ENCODE measurements at regions not wholly inside any gene's neighbourhood (a gene's known extent, or its start where the extent isn't known, plus 50 kb on each side); places are given as distances from the start of the nearest gene placed in this dataset.
"Not testable (repeated sequence)": the region's sequence is repeated elsewhere in the genome, so short reads cannot be mapped to it uniquely, and the experiment has no call there.

DNA sequence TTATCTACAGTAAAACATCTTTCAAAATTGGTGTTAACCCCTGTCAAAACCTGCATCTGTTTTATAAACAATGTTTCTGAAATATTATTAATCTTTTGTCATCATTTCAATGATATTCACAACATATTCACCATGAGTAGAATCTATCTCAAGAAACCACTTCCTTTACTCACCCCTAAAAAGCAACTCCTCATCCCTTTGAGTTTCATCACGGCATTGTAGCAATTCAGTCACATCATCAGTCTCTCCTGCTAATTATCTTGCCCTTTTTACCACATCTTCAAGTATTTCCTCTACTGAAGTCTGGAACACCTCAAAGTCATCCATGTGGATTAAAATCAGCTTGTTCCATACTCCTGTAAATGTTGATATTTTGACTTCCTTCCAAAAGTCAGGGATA is 415.3 kb upstream of the TECRL start:
- DNase-seq (ENCODE audit: low read depth) = no peak
- no peak overlapping the region for H3K4me3 ChIP-seq (ENCODE audit: low read depth, low read length)
- TF ChIP-seq, protein P1, sequence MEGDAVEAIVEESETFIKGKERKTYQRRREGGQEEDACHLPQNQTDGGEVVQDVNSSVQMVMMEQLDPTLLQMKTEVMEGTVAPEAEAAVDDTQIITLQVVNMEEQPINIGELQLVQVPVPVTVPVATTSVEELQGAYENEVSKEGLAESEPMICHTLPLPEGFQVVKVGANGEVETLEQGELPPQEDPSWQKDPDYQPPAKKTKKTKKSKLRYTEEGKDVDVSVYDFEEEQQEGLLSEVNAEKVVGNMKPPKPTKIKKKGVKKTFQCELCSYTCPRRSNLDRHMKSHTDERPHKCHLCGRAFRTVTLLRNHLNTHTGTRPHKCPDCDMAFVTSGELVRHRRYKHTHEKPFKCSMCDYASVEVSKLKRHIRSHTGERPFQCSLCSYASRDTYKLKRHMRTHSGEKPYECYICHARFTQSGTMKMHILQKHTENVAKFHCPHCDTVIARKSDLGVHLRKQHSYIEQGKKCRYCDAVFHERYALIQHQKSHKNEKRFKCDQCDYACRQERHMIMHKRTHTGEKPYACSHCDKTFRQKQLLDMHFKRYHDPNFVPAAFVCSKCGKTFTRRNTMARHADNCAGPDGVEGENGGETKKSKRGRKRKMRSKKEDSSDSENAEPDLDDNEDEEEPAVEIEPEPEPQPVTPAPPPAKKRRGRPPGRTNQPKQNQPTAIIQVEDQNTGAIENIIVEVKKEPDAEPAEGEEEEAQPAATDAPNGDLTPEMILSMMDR (IDR thresholded peaks at IDR 0.05; ENCODE audit: control insufficient read depth, extremely low read depth, insufficient read depth) = no peak

DNA sequence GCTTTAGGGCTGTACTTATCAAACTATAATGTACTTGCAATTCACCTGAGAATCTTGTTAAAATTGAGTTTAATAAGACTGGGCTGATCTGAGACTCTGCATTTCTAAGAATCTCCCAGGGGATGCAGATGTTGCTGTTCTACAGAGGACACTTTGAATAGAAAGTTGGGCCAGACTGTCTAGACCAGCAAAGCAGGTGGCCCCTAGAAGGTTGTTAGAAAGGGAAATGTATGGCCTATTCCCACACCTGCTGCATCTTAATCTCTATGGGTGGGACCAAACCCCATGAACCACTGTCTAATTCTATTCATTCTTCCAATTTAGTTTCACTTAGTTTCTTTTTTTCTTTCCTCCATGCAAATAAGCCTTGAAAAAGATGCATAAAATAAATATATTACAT is 413.2 kb upstream of the TECRL start:
- DNase-seq (ENCODE audit: low read depth) = no peak
- H3K4me3 ChIP-seq (ENCODE audit: low read depth, low read length) = no peak overlapping the region
- TF ChIP-seq, protein P1 (IDR thresholded peaks at IDR 0.05; ENCODE audit: control insufficient read depth, extremely low read depth, insufficient read depth) = no peak

DNA sequence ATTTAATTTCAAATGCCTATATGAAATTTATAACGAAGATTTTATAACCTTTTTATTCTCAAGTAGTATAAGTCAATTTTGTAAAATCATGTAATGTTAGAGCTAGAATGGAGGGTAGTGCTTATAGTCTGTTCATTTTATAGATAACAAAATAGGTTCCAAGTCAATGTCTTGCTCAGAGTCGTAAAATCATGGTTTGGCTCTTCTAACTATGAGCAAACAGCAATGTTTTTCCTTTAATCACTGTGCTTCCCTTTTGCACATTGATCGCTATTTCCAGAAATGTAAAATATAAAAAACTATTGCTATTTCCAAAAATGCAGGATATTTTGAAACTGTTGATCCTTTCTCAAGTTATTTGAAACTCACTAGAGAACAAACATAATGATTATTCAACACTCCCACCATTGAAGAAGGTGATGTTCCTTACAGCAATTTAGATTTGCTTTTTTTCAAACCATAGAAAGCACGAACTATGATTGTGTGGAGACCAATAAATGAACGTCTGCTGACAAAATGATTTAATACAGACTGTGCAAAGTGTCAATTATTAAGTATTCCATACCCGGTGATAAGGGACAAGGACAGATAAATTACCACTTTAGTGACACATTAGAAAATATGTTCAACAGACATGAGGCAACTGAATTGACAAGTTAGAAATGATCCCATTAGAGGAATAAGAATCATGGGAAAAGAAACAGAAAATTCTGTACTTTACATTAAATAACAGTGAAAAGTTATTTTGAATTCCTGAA is 412.1 kb upstream of the TECRL start:
- DNase-seq (ENCODE audit: low read depth) = no peak
- TF ChIP-seq, protein P1 (IDR thresholded peaks at IDR 0.05; ENCODE audit: control insufficient read depth, extremely low read depth, insufficient read depth) = no peak
- no peak overlapping the region for H3K4me3 ChIP-seq (ENCODE audit: low read depth, low read length)

DNA sequence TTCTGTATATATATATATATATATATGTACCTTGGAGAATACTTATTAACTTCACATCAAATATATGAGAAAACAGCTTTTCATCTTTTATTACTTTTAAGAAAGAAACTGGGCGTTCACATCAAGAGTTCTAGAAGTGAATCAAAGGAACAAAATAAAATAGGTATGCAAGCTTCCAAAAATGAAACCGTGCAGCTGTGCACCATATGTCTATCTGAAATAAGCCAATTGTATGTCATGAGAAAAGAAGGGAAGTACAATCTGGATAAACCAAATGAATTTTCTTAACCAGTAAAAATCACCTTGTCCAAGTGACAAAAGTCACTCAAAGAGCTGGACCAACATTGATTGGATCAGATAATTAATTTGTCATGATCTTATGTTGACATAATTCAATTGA is 405.4 kb upstream of the TECRL start:
- no peak for DNase-seq (ENCODE audit: low read depth)
- TF ChIP-seq, protein P1 (IDR thresholded peaks at IDR 0.05; ENCODE audit: control insufficient read depth, extremely low read depth, insufficient read depth) = no peak
- H3K4me3 ChIP-seq (ENCODE audit: low read depth, low read length) = no peak overlapping the region

DNA sequence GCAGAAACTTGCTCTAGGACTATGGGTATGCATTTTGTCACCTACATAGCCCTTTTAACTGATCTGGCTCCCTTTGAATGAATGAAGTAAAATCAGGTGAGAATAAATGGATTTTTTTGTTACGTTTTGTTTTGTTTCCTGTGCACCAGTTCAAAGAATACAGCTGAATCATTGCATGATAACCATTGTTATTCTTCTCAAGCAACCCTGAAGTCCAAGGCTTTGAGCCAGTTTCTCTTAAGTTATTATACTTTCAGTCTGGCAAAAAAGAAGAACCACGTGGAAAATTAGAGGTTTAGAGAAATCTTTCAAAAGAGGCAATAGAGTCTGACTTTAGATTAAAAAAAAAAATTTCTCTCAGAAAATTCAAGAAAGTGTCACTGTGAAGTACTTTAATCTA is 398.6 kb upstream of the TECRL start:
- no peak for DNase-seq (ENCODE audit: low read depth)
- TF ChIP-seq, protein P1 (IDR thresholded peaks at IDR 0.05; ENCODE audit: control insufficient read depth, extremely low read depth, insufficient read depth) = no peak
- no peak overlapping the region for H3K4me3 ChIP-seq (ENCODE audit: low read depth, low read length)

DNA sequence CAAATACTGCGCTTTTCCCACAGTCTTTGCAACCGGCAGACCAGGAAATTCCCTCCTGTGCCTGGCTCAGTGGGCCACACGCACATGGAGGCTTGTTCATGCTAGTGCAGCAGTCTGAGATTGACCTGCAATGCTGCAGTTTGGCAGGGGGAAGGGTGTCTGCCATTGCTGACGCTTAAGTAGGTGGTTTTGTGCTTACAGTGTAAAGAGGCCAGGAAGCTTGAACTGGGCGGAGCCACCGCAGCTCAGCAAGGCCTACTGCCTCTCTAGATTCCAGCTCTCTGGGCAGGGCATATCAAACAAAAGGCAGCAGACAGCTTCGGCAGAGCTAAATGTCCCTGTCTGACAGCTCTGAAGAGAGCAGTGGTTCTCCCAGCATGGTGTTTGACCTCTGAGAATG is 390.5 kb upstream of the TECRL start:
- DNase-seq (ENCODE audit: low read depth) = no peak
- no peak overlapping the region for H3K4me3 ChIP-seq (ENCODE audit: low read depth, low read length)
- TF ChIP-seq, protein P1 (IDR thresholded peaks at IDR 0.05; ENCODE audit: control insufficient read depth, extremely low read depth, insufficient read depth) = no peak

DNA sequence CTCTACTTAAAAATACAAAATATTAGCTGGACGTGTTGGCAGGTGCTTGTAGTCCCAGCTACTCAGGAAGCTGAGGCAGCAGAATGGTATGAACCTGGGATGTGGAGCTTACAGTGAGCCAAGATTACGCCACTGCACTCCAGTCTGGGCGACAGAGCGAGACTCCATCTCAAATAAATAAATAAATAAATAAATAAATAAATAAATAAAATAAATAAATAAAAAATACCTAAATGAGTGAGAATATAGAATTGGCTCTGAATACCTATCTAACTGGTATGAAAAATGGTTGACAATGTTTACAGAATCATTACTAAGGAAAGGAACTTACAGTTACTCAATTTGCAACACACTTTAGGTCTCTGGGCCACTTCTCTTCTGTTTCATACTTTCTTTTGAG is 389.6 kb upstream of the TECRL start:
- not testable (repeated sequence) for DNase-seq (ENCODE audit: low read depth)

More for the DNA sequence above, 389.6 kb upstream of the TECRL start:
- not testable (repeated sequence) for H3K4me3 ChIP-seq (ENCODE audit: low read depth, low read length)

Measured in LNCaP clone FGC (cell line).